ENCODE measurements at regions not wholly inside any gene's neighbourhood (a gene's known extent, or its start where the extent isn't known, plus 50 kb on each side); places are given as distances from the start of the nearest gene placed in this dataset.

DNA sequence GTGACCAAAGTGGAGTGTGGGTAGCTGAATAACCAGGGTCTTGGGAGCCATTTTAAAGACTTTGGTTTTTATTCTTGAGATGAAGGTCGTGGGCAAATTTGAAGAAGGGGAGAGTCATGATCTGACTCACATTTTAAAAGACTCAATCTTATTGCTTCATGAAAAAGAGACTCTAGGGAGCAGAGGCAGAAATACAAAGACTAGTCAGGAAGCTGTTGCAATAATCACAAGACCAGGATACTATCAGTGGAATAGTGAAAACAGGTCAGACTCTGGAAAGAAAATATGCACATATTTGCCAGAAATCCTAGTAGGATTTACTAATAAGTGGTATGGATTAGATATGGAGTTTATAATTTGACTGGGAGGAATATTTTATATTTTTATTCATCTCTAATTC, 448.4 kb downstream of the RAPGEF2 start:
- TF ChIP-seq CTCF (IDR thresholded peaks at IDR 0.05) (no peak), POLR2A (IDR thresholded peaks at IDR 0.05) (no peak), EP300 (IDR thresholded peaks at IDR 0.05) (peak in 1 of 2 donors; percentile 62)
